WTC11 (cell line): ENCODE measurements at regions not wholly inside any gene's neighbourhood (a gene's known extent, or its start where the extent isn't known, plus 50 kb on each side); places are given as distances from the start of the nearest gene placed in this dataset.

ENCODE experiments used
- ATAC-seq: fragments of 200-7000 bp; cut with Tn5 transposase; 2 replicates; pipeline ENCODE4 v1.10.0; 2021; ENCODE audit warnings: mild to moderate bottlenecking, moderate library complexity
- CTCF ChIA-PET: fragments of 300-600 bp; sonication (Branson Sonifier 250); formaldehyde crosslinking; loops from one replicate; lab custom pipeline; 2021; ENCODE audit warnings: antibody characterized with exemption; lab: Charles Lee
- POLR2A ChIA-PET: fragments of 350-600 bp; sonication (Branson Sonifier 250); formaldehyde crosslinking; loops from one replicate; lab custom pipeline; 2021; ENCODE audit warnings: antibody characterized with exemption; lab: Charles Lee
- DNase-seq: peaks from one replicate; pipeline ENCODE4 v3.0.0; 2021; ENCODE audit warnings: low spot score
- H3K27ac Mint-ChIP-seq: 2 replicates; pipeline ENCODE4 v1.8.0; 2021; ENCODE audit warnings: mixed read lengths
- H3K27me3 Mint-ChIP-seq: 2 replicates; pipeline ENCODE4 v1.8.0; 2021; ENCODE audit warnings: low read depth, mild to moderate bottlenecking, moderate library complexity, mixed read lengths
- H3K36me3 Mint-ChIP-seq: 2 replicates; pipeline ENCODE4 v1.8.0; 2021; ENCODE audit warnings: mixed read lengths
- H3K4me1 Mint-ChIP-seq: 2 replicates; pipeline ENCODE4 v1.8.0; 2022; ENCODE audit warnings: mixed read lengths
- H3K4me3 Mint-ChIP-seq: 2 replicates; pipeline ENCODE4 v1.8.0; 2021; ENCODE audit warnings: mild to moderate bottlenecking, moderate library complexity, mixed read lengths
- H3K9me3 Mint-ChIP-seq: 2 replicates; pipeline ENCODE4 v1.8.0; 2021; ENCODE audit warnings: mixed read lengths
- CBFB ChIP-seq: sonication (generic); formaldehyde crosslinking; IDR thresholded peaks from 2 replicates; pipeline ENCODE4 v1.8.1; 2022; ENCODE audit warnings: mild to moderate bottlenecking, low read depth, missing genetic modification reagents
- EMX1 ChIP-seq: fragments of 250-450 bp; sonication (Bioruptor Pico); IDR thresholded peaks from 2 replicates; pipeline ENCODE4 v1.8.0; 2021; ENCODE audit warnings: mild to moderate bottlenecking
- ESRRA ChIP-seq: sonication (generic); formaldehyde crosslinking; IDR thresholded peaks from 2 replicates; pipeline ENCODE4 v1.8.1; 2022; ENCODE audit warnings: mild to moderate bottlenecking, missing genetic modification reagents, borderline replicate concordance
- FOXP1 ChIP-seq: sonication (generic); formaldehyde crosslinking; IDR thresholded peaks from 2 replicates; pipeline ENCODE4 v1.8.0; 2022; ENCODE audit warnings: missing genetic modification reagents, mild to moderate bottlenecking, moderate library complexity, borderline replicate concordance
- GABPB1 ChIP-seq: sonication (generic); formaldehyde crosslinking; IDR thresholded peaks from 2 replicates; pipeline ENCODE4 v1.8.1; 2023; ENCODE audit warnings: mild to moderate bottlenecking, missing genetic modification reagents
- HMGXB4 ChIP-seq: sonication (generic); formaldehyde crosslinking; IDR thresholded peaks from 2 replicates; pipeline ENCODE4 v1.8.1; 2023; ENCODE audit warnings: mild to moderate bottlenecking, moderate library complexity, missing genetic modification reagents
- MXD4 ChIP-seq: fragments of 250-450 bp; sonication (Bioruptor Pico); IDR thresholded peaks from 2 replicates; pipeline ENCODE4 v1.8.0; 2021; ENCODE audit warnings: mild to moderate bottlenecking, moderate library complexity, borderline replicate concordance
- NFATC4 ChIP-seq: fragments of 250-450 bp; sonication (Bioruptor Pico); IDR thresholded peaks from 2 replicates; pipeline ENCODE4 v1.9.0; 2021; ENCODE audit warnings: mild to moderate bottlenecking
- NFE2L1 ChIP-seq: sonication (generic); formaldehyde crosslinking; IDR thresholded peaks from 2 replicates; pipeline ENCODE4 v1.8.1; 2023; ENCODE audit warnings: missing genetic modification reagents
- PRRX2 ChIP-seq: fragments of 250-450 bp; sonication (Bioruptor Pico); IDR thresholded peaks from 2 replicates; pipeline ENCODE4 v1.8.0; 2021; ENCODE audit warnings: mild to moderate bottlenecking
- RELA ChIP-seq: sonication (generic); formaldehyde crosslinking; IDR thresholded peaks from 2 replicates; pipeline ENCODE4 v1.8.1; 2022; ENCODE audit warnings: missing genetic modification reagents, mild to moderate bottlenecking, borderline replicate concordance
- SMAD4 ChIP-seq: sonication (generic); formaldehyde crosslinking; IDR thresholded peaks from 2 replicates; pipeline ENCODE4 v1.8.0; 2022; ENCODE audit warnings: mild to moderate bottlenecking, missing genetic modification reagents
- SOX15 ChIP-seq: fragments of 250-450 bp; sonication (Bioruptor Pico); IDR thresholded peaks from 2 replicates; pipeline ENCODE4 v1.9.0; 2021; ENCODE audit warnings: mild to moderate bottlenecking
- TCF7 ChIP-seq: sonication (generic); formaldehyde crosslinking; IDR thresholded peaks from 2 replicates; pipeline ENCODE4 v1.8.0; 2022; ENCODE audit warnings: mild to moderate bottlenecking, low read depth, missing genetic modification reagents, moderate library complexity
- TEAD1 ChIP-seq: sonication (generic); formaldehyde crosslinking; IDR thresholded peaks from 2 replicates; pipeline ENCODE4 v1.8.0; 2022; ENCODE audit warnings: mild to moderate bottlenecking, missing genetic modification reagents
- USF1 ChIP-seq: sonication (generic); formaldehyde crosslinking; IDR thresholded peaks from 2 replicates; pipeline ENCODE4 v1.8.0; 2022; ENCODE audit warnings: mild to moderate bottlenecking, missing genetic modification reagents
- ZMAT4 ChIP-seq: fragments of 250-450 bp; sonication (Bioruptor Pico); IDR thresholded peaks from 2 replicates; pipeline ENCODE4 v1.9.0; 2021; ENCODE audit warnings: mild to moderate bottlenecking
- ZNF138 ChIP-seq: sonication (generic); formaldehyde crosslinking; conservative IDR thresholded peaks from 2 replicates; pipeline ENCODE4 v1.8.1; 2022; ENCODE audit warnings: mild to moderate bottlenecking, moderate library complexity, missing genetic modification reagents
- ZNF263 ChIP-seq: sonication (generic); formaldehyde crosslinking; IDR thresholded peaks from 2 replicates; pipeline ENCODE4 v1.8.1; 2022; ENCODE audit warnings: low read depth, mild to moderate bottlenecking, moderate library complexity, missing genetic modification reagents
- ZNF425 ChIP-seq: fragments of 250-450 bp; sonication (Bioruptor Pico); conservative IDR thresholded peaks from 2 replicates; pipeline ENCODE4 v1.9.0; 2021; ENCODE audit warnings: mild to moderate bottlenecking
- ZSCAN18 ChIP-seq: fragments of 250-450 bp; sonication (Bioruptor Pico); IDR thresholded peaks from 2 replicates; pipeline ENCODE4 v2.1.2; 2022; ENCODE audit warnings: mild to moderate bottlenecking, moderate library complexity
- TF ChIP-seq, protein P1 (sequence below): fragments of 250-450 bp; sonication (Bioruptor Pico); IDR thresholded peaks from 2 replicates; pipeline ENCODE4 v1.9.0; 2021; ENCODE audit warnings: mild to moderate bottlenecking
- TF ChIP-seq, protein P2 (sequence below): sonication (generic); formaldehyde crosslinking; IDR thresholded peaks from 2 replicates; pipeline ENCODE4 v1.8.1; 2023; ENCODE audit warnings: mild to moderate bottlenecking, missing genetic modification reagents, borderline replicate concordance

GRCh38 chr7:137151690-137152052 is 191.9 kb downstream of the PTN start:
- Mint-ChIP-seq H3K9me3 (no peaks in the 10 kb centered on the region), H3K27me3 (no peaks in the 10 kb centered on the region), H3K27ac (no peak overlapping the region), H3K4me1 (no peaks in the 10 kb centered on the region), H3K36me3 (no peaks in the 10 kb centered on the region), H3K4me3 (no peak overlapping the region)
- ATAC-seq (no peak), DNase-seq (no peak)
- ChIA-PET CTCF (no interaction called here), POLR2A (no interaction called here)
- no peak for TF ChIP-seq USF1
- TF ChIP-seq CBFB (CRISPR knock-in tag) = no peak
- TF ChIP-seq HMGXB4 (CRISPR knock-in tag) = no peak
- no peak for TF ChIP-seq ZNF138 (CRISPR knock-in tag)
- TF ChIP-seq, protein P1, sequence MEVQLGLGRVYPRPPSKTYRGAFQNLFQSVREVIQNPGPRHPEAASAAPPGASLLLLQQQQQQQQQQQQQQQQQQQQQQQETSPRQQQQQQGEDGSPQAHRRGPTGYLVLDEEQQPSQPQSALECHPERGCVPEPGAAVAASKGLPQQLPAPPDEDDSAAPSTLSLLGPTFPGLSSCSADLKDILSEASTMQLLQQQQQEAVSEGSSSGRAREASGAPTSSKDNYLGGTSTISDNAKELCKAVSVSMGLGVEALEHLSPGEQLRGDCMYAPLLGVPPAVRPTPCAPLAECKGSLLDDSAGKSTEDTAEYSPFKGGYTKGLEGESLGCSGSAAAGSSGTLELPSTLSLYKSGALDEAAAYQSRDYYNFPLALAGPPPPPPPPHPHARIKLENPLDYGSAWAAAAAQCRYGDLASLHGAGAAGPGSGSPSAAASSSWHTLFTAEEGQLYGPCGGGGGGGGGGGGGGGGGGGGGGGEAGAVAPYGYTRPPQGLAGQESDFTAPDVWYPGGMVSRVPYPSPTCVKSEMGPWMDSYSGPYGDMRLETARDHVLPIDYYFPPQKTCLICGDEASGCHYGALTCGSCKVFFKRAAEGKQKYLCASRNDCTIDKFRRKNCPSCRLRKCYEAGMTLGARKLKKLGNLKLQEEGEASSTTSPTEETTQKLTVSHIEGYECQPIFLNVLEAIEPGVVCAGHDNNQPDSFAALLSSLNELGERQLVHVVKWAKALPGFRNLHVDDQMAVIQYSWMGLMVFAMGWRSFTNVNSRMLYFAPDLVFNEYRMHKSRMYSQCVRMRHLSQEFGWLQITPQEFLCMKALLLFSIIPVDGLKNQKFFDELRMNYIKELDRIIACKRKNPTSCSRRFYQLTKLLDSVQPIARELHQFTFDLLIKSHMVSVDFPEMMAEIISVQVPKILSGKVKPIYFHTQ (CRISPR knock-in tag) = no peak
- TF ChIP-seq ZNF263 (CRISPR knock-in tag) = no peak
- TF ChIP-seq, protein P2, sequence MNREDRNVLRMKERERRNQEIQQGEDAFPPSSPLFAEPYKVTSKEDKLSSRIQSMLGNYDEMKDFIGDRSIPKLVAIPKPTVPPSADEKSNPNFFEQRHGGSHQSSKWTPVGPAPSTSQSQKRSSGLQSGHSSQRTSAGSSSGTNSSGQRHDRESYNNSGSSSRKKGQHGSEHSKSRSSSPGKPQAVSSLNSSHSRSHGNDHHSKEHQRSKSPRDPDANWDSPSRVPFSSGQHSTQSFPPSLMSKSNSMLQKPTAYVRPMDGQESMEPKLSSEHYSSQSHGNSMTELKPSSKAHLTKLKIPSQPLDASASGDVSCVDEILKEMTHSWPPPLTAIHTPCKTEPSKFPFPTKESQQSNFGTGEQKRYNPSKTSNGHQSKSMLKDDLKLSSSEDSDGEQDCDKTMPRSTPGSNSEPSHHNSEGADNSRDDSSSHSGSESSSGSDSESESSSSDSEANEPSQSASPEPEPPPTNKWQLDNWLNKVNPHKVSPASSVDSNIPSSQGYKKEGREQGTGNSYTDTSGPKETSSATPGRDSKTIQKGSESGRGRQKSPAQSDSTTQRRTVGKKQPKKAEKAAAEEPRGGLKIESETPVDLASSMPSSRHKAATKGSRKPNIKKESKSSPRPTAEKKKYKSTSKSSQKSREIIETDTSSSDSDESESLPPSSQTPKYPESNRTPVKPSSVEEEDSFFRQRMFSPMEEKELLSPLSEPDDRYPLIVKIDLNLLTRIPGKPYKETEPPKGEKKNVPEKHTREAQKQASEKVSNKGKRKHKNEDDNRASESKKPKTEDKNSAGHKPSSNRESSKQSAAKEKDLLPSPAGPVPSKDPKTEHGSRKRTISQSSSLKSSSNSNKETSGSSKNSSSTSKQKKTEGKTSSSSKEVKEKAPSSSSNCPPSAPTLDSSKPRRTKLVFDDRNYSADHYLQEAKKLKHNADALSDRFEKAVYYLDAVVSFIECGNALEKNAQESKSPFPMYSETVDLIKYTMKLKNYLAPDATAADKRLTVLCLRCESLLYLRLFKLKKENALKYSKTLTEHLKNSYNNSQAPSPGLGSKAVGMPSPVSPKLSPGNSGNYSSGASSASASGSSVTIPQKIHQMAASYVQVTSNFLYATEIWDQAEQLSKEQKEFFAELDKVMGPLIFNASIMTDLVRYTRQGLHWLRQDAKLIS (CRISPR knock-in tag) = no peak
- TF ChIP-seq PRRX2 (CRISPR knock-in tag) = no peak
- TF ChIP-seq EMX1 (CRISPR knock-in tag) = no peak
- TF ChIP-seq RELA (CRISPR knock-in tag) = no peak
- no peak for TF ChIP-seq NFE2L1
- no peak for TF ChIP-seq MXD4 (CRISPR knock-in tag)
- no peak for TF ChIP-seq ZSCAN18

- H3K4me1 Mint-ChIP-seq = no peaks in the 10 kb centered on the region
- POLR2A ChIA-PET = no interaction called here
- TF ChIP-seq EMX1 (CRISPR knock-in tag) = no peak
- no peak for TF ChIP-seq FOXP1 (CRISPR knock-in tag)
- TF ChIP-seq NFATC4 = no peak
- no peak for TF ChIP-seq SMAD4 (CRISPR knock-in tag)
- no peak for TF ChIP-seq GABPB1 (CRISPR knock-in tag)
- no peak for TF ChIP-seq ZMAT4 (CRISPR knock-in tag)
- no peak for TF ChIP-seq SOX15 (CRISPR knock-in tag)
- TF ChIP-seq ZNF425 (CRISPR knock-in tag) = no peak
- TF ChIP-seq TCF7 (CRISPR knock-in tag) = no peak
- no peak for TF ChIP-seq TEAD1 (CRISPR knock-in tag)
- no peak for TF ChIP-seq ESRRA (CRISPR knock-in tag)
Measured at GRCh38 chr7:137151041-137151689, 192.4 kb downstream of the PTN start.

More at GRCh38 chr7:137151041-137151689, 192.4 kb downstream of the PTN start:
- Mint-ChIP-seq H3K36me3 (no peaks in the 10 kb centered on the region), H3K9me3 (no peaks in the 10 kb centered on the region), H3K27ac (no peak overlapping the region), H3K4me3 (no peak overlapping the region), H3K27me3 (no peaks in the 10 kb centered on the region)
- DNase-seq (no peak), ATAC-seq (no peak)
- CTCF ChIA-PET = no interaction called here
